ENCODE measurements at regions not wholly inside any gene's neighbourhood (a gene's known extent, or its start where the extent isn't known, plus 50 kb on each side); places are given as distances from the start of the nearest gene placed in this dataset.

DNA sequence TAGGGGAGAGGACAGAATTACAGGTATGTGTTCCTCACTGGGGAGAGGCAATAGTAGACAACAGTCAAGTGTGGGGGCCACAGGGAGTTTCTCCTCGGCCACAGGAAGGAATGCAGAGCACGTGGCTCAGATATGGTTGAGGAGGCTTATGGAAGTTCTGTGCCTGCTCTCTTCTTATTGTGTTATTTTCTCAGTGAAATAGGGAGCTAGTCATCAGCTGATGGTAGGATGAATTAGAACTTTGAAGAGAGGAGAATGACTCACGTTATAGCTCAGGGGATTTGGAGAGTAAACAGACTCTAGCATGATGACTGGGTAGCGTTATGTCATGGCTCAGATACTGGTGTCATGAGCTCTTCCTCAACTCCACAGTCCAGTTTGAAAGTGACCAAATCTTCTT lies 308.3 kb upstream of the IGFBP3 start:
- no peak for FAIRE-seq
- H2BK15ac ChIP-seq (ENCODE audit: low read length), result no peak overlapping the region
- H3K4ac ChIP-seq (replicated peaks; ENCODE audit: insufficient read length, low read depth, low read length), result no peak overlapping the region
- no peak overlapping the region for H4K91ac ChIP-seq (replicated peaks; ENCODE audit: insufficient read length, low read length)
- no peak overlapping the region for H2AK5ac ChIP-seq (ENCODE audit: low read depth, low read length)
- H3K36me3 ChIP-seq (ENCODE audit: control insufficient read depth in 2 of 4, insufficient read depth in 4 of 4, low read length in 3 of 4), result no peaks in the 10 kb centered on the region
- no peak overlapping the region for H3K27ac ChIP-seq (ENCODE audit: low read depth, low read length)
- no peaks in the 10 kb centered on the region for H3K9me3 ChIP-seq (ENCODE audit: insufficient read depth in 2 of 2, low read depth in 1 of 2, low read length in 1 of 2)
- no peak overlapping the region for H4K8ac ChIP-seq (ENCODE audit: extremely low read depth, insufficient read depth, low read length)
- H3K79me2 ChIP-seq (ENCODE audit: control insufficient read depth in 1 of 2, insufficient read depth in 2 of 2, low read length in 2 of 2), result no peaks in the 10 kb centered on the region
- H2BK120ac ChIP-seq (replicated peaks; ENCODE audit: low read depth, low read length), result no peak overlapping the region
- POLR2A ChIA-PET (ENCODE audit: partially characterized antibody), result no interaction called here
- no peak overlapping the region for H3K9ac ChIP-seq (replicated peaks in 1 of 4; ENCODE audit: extremely low read depth in 1 of 4, low read depth in 3 of 4, low read length in 3 of 4)
- 87% methylated on average over 4 of the region's 4 CpGs; no CpG with 5 or more reads in 1 of the 2 experiments for WGBS, 2 experiments (ENCODE audit: extremely low coverage in 1 of 2, insufficient coverage in 1 of 2, insufficient read length in 1 of 2, insufficient replicate concordance in 2 of 2, low coverage in 1 of 2, low lambda C conversion rate in 2 of 2, missing lambda C conversion rate in 1 of 2)
- H3K23ac ChIP-seq (ENCODE audit: insufficient read length), result no peak overlapping the region
- H4K5ac ChIP-seq (ENCODE audit: insufficient read length, low read depth, low read length), result no peak overlapping the region
- H3K4me2 ChIP-seq (ENCODE audit: insufficient read depth in 1 of 2, low read depth in 2 of 2, low read length in 2 of 2), result no peak overlapping the region
- H3K56ac ChIP-seq (replicated peaks; ENCODE audit: insufficient read length, low read depth, low read length), result no peak overlapping the region
- no peak overlapping the region for H2AFZ ChIP-seq (ENCODE audit: low read length)
- H3K4me3 ChIP-seq (ENCODE audit: extremely low read depth in 1 of 4, insufficient read depth in 2 of 4, low read depth in 3 of 4, low read length in 4 of 4), result no peak overlapping the region
- H3K14ac ChIP-seq (ENCODE audit: insufficient read length), result no peak overlapping the region
- no peaks in the 10 kb centered on the region for H3K23me2 ChIP-seq (ENCODE audit: low read depth, low read length)
- H4K20me1 ChIP-seq (replicated peaks in 1 of 2; ENCODE audit: control insufficient read depth in 1 of 2, insufficient read depth in 2 of 2, low read length in 2 of 2), result no peaks in the 10 kb centered on the region
- CTCF ChIA-PET (ENCODE audit: partially characterized antibody), result interaction anchor here (0.6 to 1.0 kb wide), 3 partner anchors 10 to 996 kb away, joined by 3 to 4 read pairs (median 4); no protein-coding TSS in a partner anchor
- no peak for DNase-seq (ENCODE audit: low read depth in 1 of 2, low spot score in 2 of 2)
- H3K18ac ChIP-seq (ENCODE audit: extremely low read depth, low read length), result no peak overlapping the region
- no peak overlapping the region for H2BK12ac ChIP-seq (ENCODE audit: low read depth, low read length)
- no peak overlapping the region for H2BK20ac ChIP-seq (ENCODE audit: low read length)
- no peak for TF ChIP-seq ASH2L (IDR thresholded peaks at IDR 0.05; ENCODE audit: low read length)
- TF ChIP-seq, protein P1, sequence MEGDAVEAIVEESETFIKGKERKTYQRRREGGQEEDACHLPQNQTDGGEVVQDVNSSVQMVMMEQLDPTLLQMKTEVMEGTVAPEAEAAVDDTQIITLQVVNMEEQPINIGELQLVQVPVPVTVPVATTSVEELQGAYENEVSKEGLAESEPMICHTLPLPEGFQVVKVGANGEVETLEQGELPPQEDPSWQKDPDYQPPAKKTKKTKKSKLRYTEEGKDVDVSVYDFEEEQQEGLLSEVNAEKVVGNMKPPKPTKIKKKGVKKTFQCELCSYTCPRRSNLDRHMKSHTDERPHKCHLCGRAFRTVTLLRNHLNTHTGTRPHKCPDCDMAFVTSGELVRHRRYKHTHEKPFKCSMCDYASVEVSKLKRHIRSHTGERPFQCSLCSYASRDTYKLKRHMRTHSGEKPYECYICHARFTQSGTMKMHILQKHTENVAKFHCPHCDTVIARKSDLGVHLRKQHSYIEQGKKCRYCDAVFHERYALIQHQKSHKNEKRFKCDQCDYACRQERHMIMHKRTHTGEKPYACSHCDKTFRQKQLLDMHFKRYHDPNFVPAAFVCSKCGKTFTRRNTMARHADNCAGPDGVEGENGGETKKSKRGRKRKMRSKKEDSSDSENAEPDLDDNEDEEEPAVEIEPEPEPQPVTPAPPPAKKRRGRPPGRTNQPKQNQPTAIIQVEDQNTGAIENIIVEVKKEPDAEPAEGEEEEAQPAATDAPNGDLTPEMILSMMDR (IDR thresholded peaks at IDR 0.05; ENCODE audit: control extremely low read depth in 1 of 3, insufficient read depth in 1 of 3, low read depth in 1 of 3, low read length in 3 of 3), result no peak
- no peak for TF ChIP-seq RNF2 (IDR thresholded peaks at IDR 0.05; ENCODE audit: borderline replicate concordance, low read depth, low read length, missing control alignments, poor library complexity, severe bottlenecking)
- TF ChIP-seq GTF2F1 (IDR thresholded peaks at IDR 0.05; ENCODE audit: borderline replicate concordance, low read depth, low read length), result no peak
- TF ChIP-seq RBBP5 (IDR thresholded peaks at IDR 0.05; ENCODE audit: borderline replicate concordance, low read depth, low read length), result no peak
- TF ChIP-seq SP2 (IDR thresholded peaks at IDR 0.05; ENCODE audit: low read length), result no peak
- TF ChIP-seq SIN3A (conservative IDR thresholded peaks at IDR 0.05 in 1 of 2, IDR thresholded peaks at IDR 0.05 in 1 of 2; ENCODE audit: low read depth in 1 of 2, low read length in 2 of 2), result no peak
- TF ChIP-seq KDM5A (IDR thresholded peaks at IDR 0.05; ENCODE audit: low read length), result no peak
- TF ChIP-seq BCL11A (IDR thresholded peaks at IDR 0.05; ENCODE audit: low read depth in 2 of 2, low read length in 2 of 2), result no peak
- no peak for TF ChIP-seq NRF1 (IDR thresholded peaks at IDR 0.05; ENCODE audit: low read depth, low read length)
- no peak for TF ChIP-seq TBP (IDR thresholded peaks at IDR 0.05; ENCODE audit: low read depth, low read length)
- no peak for TF ChIP-seq CTBP2 (IDR thresholded peaks at IDR 0.05; ENCODE audit: borderline replicate concordance, insufficient read depth, insufficient read length, low read length)
- no peak overlapping the region for H2BK5ac ChIP-seq (ENCODE audit: low read depth, low read length)
- no peaks in the 10 kb centered on the region for H3K79me1 ChIP-seq (ENCODE audit: low read depth, low read length)
- H3K27me3 ChIP-seq (replicated peaks in 1 of 4; ENCODE audit: control insufficient read depth in 3 of 4, extremely low read depth in 1 of 4, insufficient read depth in 3 of 4, low read length in 3 of 4), result no peaks in the 10 kb centered on the region
- H3K4me1 ChIP-seq (replicated peaks in 1 of 4; ENCODE audit: control insufficient read depth in 3 of 4, insufficient read depth in 4 of 4, low read length in 3 of 4), result no peaks in the 10 kb centered on the region

Measured in H1 (cell line).